ENCODE measurements at regions not wholly inside any gene's neighbourhood (a gene's known extent, or its start where the extent isn't known, plus 50 kb on each side); places are given as distances from the start of the nearest gene placed in this dataset.

DNA sequence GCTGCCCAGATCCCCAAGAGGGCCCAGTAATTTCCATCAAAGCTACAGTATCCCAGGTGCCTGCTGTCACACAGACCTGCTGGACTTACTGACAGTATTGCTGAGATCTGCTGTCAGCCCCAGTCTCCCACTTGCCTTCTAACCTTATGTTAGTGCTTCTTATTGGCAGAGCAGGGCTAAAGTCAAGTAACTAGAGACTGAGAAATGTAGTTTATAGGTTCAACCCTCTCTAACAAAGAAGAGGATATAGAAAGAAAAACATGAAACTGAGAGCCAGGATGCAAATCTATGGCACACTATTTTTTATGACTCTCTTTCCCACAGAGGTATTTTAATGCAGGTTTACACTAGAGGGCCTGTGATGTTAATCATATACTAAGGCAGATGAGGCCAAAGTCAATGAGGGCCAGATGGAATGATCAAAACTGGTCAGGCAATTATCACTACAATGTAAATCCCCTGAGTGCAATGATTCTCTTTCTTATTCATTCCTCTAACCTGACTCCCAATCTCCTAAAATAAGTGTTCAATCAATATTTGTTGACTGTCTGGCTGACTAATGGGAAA lies 781.9 kb downstream of the VRK1 start:
- TF ChIP-seq EZH2phosphoT487 (IDR thresholded peaks at IDR 0.05; ENCODE audit: insufficient read depth, low read depth) (no peak), EZH2 (IDR thresholded peaks at IDR 0.05; ENCODE audit: insufficient read depth, poor library complexity, severe bottlenecking) (no peak)

Measured in GM23248 (cell line).